ENCODE measurements at regions not wholly inside any gene's neighbourhood (a gene's known extent, or its start where the extent isn't known, plus 50 kb on each side); places are given as distances from the start of the nearest gene placed in this dataset.

GRCh38 chr16:31699601-31700000 is 171.9 kb downstream of the AHSP start:
- TF ChIP-seq CTCF (IDR thresholded peaks at IDR 0.05), result no peak
- TF ChIP-seq ZFX (IDR thresholded peaks at IDR 0.05; ENCODE audit: borderline replicate concordance), result no peak

Data from 22Rv1 (cell line).